Keratinocyte (primary cell): ENCODE measurements at regions not wholly inside any gene's neighbourhood (a gene's known extent, or its start where the extent isn't known, plus 50 kb on each side); places are given as distances from the start of the nearest gene placed in this dataset.

ENCODE experiments used
- DNase-seq: peaks from one replicate; pipeline ENCODE4 v3.0.0-alpha.2; 2011; ENCODE audit warnings: low read depth, missing footprints, low spot score
- FAIRE-seq: peaks from 2 replicates; lab custom pipeline; 2011; peaks lifted over from hg19 to GRCh38; lab: Jason Lieb, UNC
- H2AFZ ChIP-seq: 2 replicates; pipeline ENCODE4 v1.6.0; 2012; ENCODE audit warnings: low read length, control low read depth, inconsistent platforms; ENCODE audit not compliant: control insufficient read depth
- H3K27ac ChIP-seq: 2 replicates; pipeline ENCODE4 v1.5.1; 2011; ENCODE audit warnings: low read length; ENCODE audit not compliant: control insufficient read depth, insufficient read depth
- H3K27me3 ChIP-seq: 3 replicates; pipeline ENCODE4 v1.6.0; 2011; ENCODE audit warnings: low read length; ENCODE audit not compliant: control insufficient read depth, insufficient read depth; ENCODE audit errors: extremely low read depth
- H3K36me3 ChIP-seq, 2 experiments: 2 replicates in 1 of 2; 3 replicates in 1 of 2; pipeline ENCODE4 v1.5.1; 2011; ENCODE audit warnings: low read length in 2 of 2, mild to moderate bottlenecking in 1 of 2; ENCODE audit not compliant: control insufficient read depth in 2 of 2, insufficient read depth in 2 of 2; ENCODE audit errors: extremely low read depth in 1 of 2
- H3K4me1 ChIP-seq: 3 replicates; pipeline ENCODE4 v1.5.1; 2011; ENCODE audit warnings: low read length; ENCODE audit not compliant: control insufficient read depth, insufficient read depth; ENCODE audit errors: extremely low read depth
- H3K4me2 ChIP-seq: 3 replicates; pipeline ENCODE4 v1.6.0; 2011; ENCODE audit warnings: low read depth, low read length; ENCODE audit not compliant: control insufficient read depth, insufficient read depth; ENCODE audit errors: extremely low read depth
- H3K4me3 ChIP-seq, 3 experiments: fragments of 200-600 bp in 1 of 3; sonication (generic) in 1 of 3; 2 replicates in 2 of 3; 3 replicates in 1 of 3; pipeline ENCODE4 v1.5.1; 2011 to 2016; ENCODE audit warnings: low read length in 3 of 3, mild to moderate bottlenecking in 3 of 3, control low read depth in 2 of 3, inconsistent platforms in 1 of 3, low read depth in 1 of 3, mixed read lengths in 1 of 3, mixed run types in 1 of 3, moderate library complexity in 1 of 3; ENCODE audit not compliant: control insufficient read depth in 2 of 3, insufficient read depth in 2 of 3; ENCODE audit errors: extremely low read depth in 1 of 3
- H3K79me2 ChIP-seq: 2 replicates; pipeline ENCODE4 v1.6.0; 2012; ENCODE audit warnings: low read length; ENCODE audit not compliant: control insufficient read depth, insufficient read depth
- H3K9ac ChIP-seq: 3 replicates; pipeline ENCODE4 v1.6.0; 2011; ENCODE audit warnings: low read length; ENCODE audit not compliant: control insufficient read depth, insufficient read depth; ENCODE audit errors: extremely low read depth
- H3K9me1 ChIP-seq: 3 replicates; pipeline ENCODE4 v1.6.0; 2011; ENCODE audit warnings: low read length; ENCODE audit not compliant: control insufficient read depth, insufficient read depth; ENCODE audit errors: extremely low read depth
- H3K9me3 ChIP-seq: 2 replicates; pipeline ENCODE4 v1.5.1; 2012; ENCODE audit warnings: low read depth, low read length; ENCODE audit not compliant: control insufficient read depth
- H4K20me1 ChIP-seq: 3 replicates; pipeline ENCODE4 v1.6.0; 2011; ENCODE audit warnings: low read length; ENCODE audit not compliant: control insufficient read depth, insufficient read depth; ENCODE audit errors: extremely low read depth
- CTCF ChIP-seq, 3 experiments: IDR thresholded peaks in 1 of 3; conservative IDR thresholded peaks in 1 of 3; optimal IDR thresholded peaks in 1 of 3; 2 replicates in 2 of 3; 3 replicates in 1 of 3; pipeline versions ENCODE3 to v1.5.1; 2011; ENCODE audit warnings: low read length in 3 of 3, mild to moderate bottlenecking in 3 of 3, moderate library complexity in 2 of 3, control low read depth in 1 of 3, inconsistent platforms in 1 of 3; ENCODE audit not compliant: insufficient read depth in 2 of 3; ENCODE audit errors: extremely low read depth in 1 of 3
- EZH2 ChIP-seq: IDR thresholded peaks from one replicate; pipeline ENCODE4 v1.6.1; 2012; ENCODE audit warnings: inconsistent platforms, mild to moderate bottlenecking, low read length, moderate library complexity
- dilution Hi-C: fragments of 300-500 bp; cut with MboI; formaldehyde crosslinking; loops from one replicate; pipeline ENCODE4 v1.7.0; 2020; ENCODE audit warnings: low sequenced_read_pairs; ENCODE audit not compliant: extremely low pct_ligation_motif_present

GRCh38 chr3:127062926-127063325, 80.0 kb downstream of the PLXNA1 start:
- dilution Hi-C loops: no loop called here
- H4K20me1 ChIP-seq: no peaks in the 10 kb centered on the region
- H2AFZ ChIP-seq: no peak overlapping the region
- FAIRE-seq: no peak
- H3K4me1 ChIP-seq: no peaks in the 10 kb centered on the region
- no peaks in the 10 kb centered on the region for H3K9me1 ChIP-seq
- no peak overlapping the region for H3K4me2 ChIP-seq
- DNase-seq: no peak
- H3K79me2 ChIP-seq: no peaks in the 10 kb centered on the region
- no peak overlapping the region for H3K9ac ChIP-seq
- no peak overlapping the region for H3K27ac ChIP-seq
- no peak for TF ChIP-seq CTCF (optimal IDR thresholded peaks at IDR 0.05 in 1 of 3, IDR thresholded peaks at IDR 0.05 in 1 of 3, conservative IDR thresholded peaks at IDR 0.05 in 1 of 3; ENCODE audit: extremely low read depth in 1 of 3, insufficient read depth in 2 of 3, low read length in 3 of 3)
- TF ChIP-seq EZH2: no peak
- H3K9me3 ChIP-seq: no peaks in the 10 kb centered on the region
- no peak overlapping the region for H3K4me3 ChIP-seq
- no peaks in the 10 kb centered on the region for H3K36me3 ChIP-seq
- H3K27me3 ChIP-seq: no peaks in the 10 kb centered on the region

- TF ChIP-seq EZH2: no peak
- no peak for TF ChIP-seq CTCF (optimal IDR thresholded peaks at IDR 0.05 in 1 of 3, IDR thresholded peaks at IDR 0.05 in 1 of 3, conservative IDR thresholded peaks at IDR 0.05 in 1 of 3; ENCODE audit: extremely low read depth in 1 of 3, insufficient read depth in 2 of 3, low read length in 3 of 3)
- no peaks in the 10 kb centered on the region for H4K20me1 ChIP-seq
- no peak for FAIRE-seq
- H3K27ac ChIP-seq: no peak overlapping the region
- H3K36me3 ChIP-seq: no peaks in the 10 kb centered on the region
- DNase-seq: no peak
- H3K9me3 ChIP-seq: no peaks in the 10 kb centered on the region
- H3K9me1 ChIP-seq: no peaks in the 10 kb centered on the region
- H2AFZ ChIP-seq: no peak overlapping the region
- dilution Hi-C loops: no loop called here
- H3K4me2 ChIP-seq: no peak overlapping the region
- H3K79me2 ChIP-seq: no peaks in the 10 kb centered on the region
- no peaks in the 10 kb centered on the region for H3K4me1 ChIP-seq
- H3K27me3 ChIP-seq: no peaks in the 10 kb centered on the region
- no peak overlapping the region for H3K4me3 ChIP-seq
- H3K9ac ChIP-seq: no peak overlapping the region
Observed at GRCh38 chr3:127063916-127064315, 81.0 kb downstream of the PLXNA1 start.
